Glutamatergic neuron (in vitro differentiated cells): ENCODE measurements at regions not wholly inside any gene's neighbourhood (a gene's known extent, or its start where the extent isn't known, plus 50 kb on each side); places are given as distances from the start of the nearest gene placed in this dataset.
"Not testable (repeated sequence)": the region's sequence is repeated elsewhere in the genome, so short reads cannot be mapped to it uniquely, and the experiment has no call there.

ENCODE experiments used
- DNase-seq: peaks from one replicate; pipeline ENCODE4 v3.0.0; 2022
- H3K27ac Mint-ChIP-seq: one replicate; pipeline ENCODE4 v1.8.0; 2020; ENCODE audit warnings: mild to moderate bottlenecking, mixed read lengths, inconsistent platforms; ENCODE audit not compliant: unreplicated experiment
- H3K27me3 Mint-ChIP-seq: one replicate; pipeline ENCODE4 v1.8.0; 2020; ENCODE audit warnings: mild to moderate bottlenecking, moderate library complexity, mixed read lengths, inconsistent platforms; ENCODE audit not compliant: unreplicated experiment
- H3K36me3 Mint-ChIP-seq: one replicate; pipeline ENCODE4 v1.8.0; 2020; ENCODE audit warnings: mild to moderate bottlenecking, mixed read lengths, inconsistent platforms; ENCODE audit not compliant: unreplicated experiment
- H3K4me1 Mint-ChIP-seq: one replicate; pipeline ENCODE4 v1.8.0; 2020; ENCODE audit warnings: mild to moderate bottlenecking, low read depth, mixed read lengths, inconsistent platforms; ENCODE audit not compliant: unreplicated experiment
- H3K4me3 Mint-ChIP-seq: one replicate; pipeline ENCODE4 v1.8.0; 2020; ENCODE audit warnings: mild to moderate bottlenecking, mixed read lengths, inconsistent platforms; ENCODE audit not compliant: unreplicated experiment
- H3K9me3 Mint-ChIP-seq: one replicate; pipeline ENCODE4 v1.8.0; 2020; ENCODE audit warnings: mild to moderate bottlenecking, moderate library complexity, mixed read lengths, inconsistent platforms; ENCODE audit not compliant: unreplicated experiment
- CTCF ChIP-seq: fragments of 200-600 bp; sonication (generic); IDR thresholded peaks from one replicate; pipeline ENCODE4 v1.5.0; 2021; ENCODE audit not compliant: partially characterized antibody, unreplicated experiment

- TF ChIP-seq CTCF = no peak
- DNase-seq = no peak
- H3K4me3 Mint-ChIP-seq = no peak overlapping the region
- H3K27me3 Mint-ChIP-seq = peaks cover 2% of the 10 kb centered on the region
- no peaks in the 10 kb centered on the region for H3K36me3 Mint-ChIP-seq
- peaks cover 9% of the 10 kb centered on the region for H3K4me1 Mint-ChIP-seq
- no peak overlapping the region for H3K27ac Mint-ChIP-seq
- H3K9me3 Mint-ChIP-seq = peaks cover 2% of the 10 kb centered on the region
Measured at GRCh38 chr16:29117631-29118030, 132.8 kb downstream of the LAT start.

DNA sequence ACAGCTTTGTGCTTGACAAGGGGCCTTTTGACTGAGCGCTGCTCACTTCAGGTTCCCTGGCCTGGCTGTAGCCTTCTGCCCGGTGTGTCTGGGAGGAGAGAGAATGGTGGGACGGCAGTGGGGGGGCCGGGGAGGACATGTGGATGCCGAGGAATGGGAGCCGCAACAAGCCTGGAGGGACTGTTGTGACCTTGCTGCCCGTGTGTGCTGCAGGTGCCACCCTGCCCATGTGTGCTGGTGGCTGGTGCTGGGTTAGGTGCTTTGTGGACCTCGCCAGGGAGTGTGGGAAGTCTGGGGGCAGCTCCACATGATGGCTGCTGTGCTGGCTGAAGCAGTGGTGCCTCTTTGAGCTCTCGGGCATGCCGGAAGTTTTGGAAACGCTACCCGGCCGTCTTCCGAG lies 132.1 kb downstream of the LAT start:
- Mint-ChIP-seq H3K9me3 (peaks cover 4% of the 10 kb centered on the region), H3K4me3 (no peak overlapping the region), H3K4me1 (peaks cover 15% of the 10 kb centered on the region), H3K36me3 (no peaks in the 10 kb centered on the region), H3K27ac (no peak overlapping the region), H3K27me3 (peaks cover 6% of the 10 kb centered on the region)
- TF ChIP-seq CTCF = no peak
- no peak for DNase-seq

DNA sequence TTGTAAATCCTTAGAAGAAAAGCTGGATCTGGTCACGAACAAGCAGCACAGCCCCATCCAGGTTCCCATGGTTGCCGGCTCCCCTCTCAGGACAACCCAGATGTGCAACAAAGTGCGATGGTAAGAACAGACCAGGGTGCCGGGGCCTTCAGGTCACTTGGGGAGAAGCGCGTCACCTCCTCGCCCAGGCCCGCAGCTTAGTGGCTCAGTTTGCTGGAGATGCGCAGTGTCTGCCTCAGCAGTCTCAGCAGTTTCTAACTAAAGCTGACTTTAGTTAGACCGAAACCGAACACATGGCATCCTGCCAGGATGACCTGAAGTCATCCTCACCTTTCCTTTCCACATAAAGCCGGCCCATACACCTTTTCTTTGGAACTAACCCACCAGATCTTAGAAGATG lies 131.4 kb downstream of the LAT start:
- H3K4me3 Mint-ChIP-seq, H3K9me3 Mint-ChIP-seq: not testable (repeated sequence)

GRCh38 chr16:29115802-29116141 lies 130.9 kb downstream of the LAT start:
- not testable (repeated sequence) for H3K4me3 Mint-ChIP-seq, H3K27ac Mint-ChIP-seq, H3K27me3 Mint-ChIP-seq, DNase-seq, H3K9me3 Mint-ChIP-seq, H3K36me3 Mint-ChIP-seq
- peaks cover 21% of the 10 kb centered on the region for H3K4me1 Mint-ChIP-seq

More for the DNA sequence above, 131.4 kb downstream of the LAT start:
- H3K27me3 Mint-ChIP-seq, H3K36me3 Mint-ChIP-seq, H3K27ac Mint-ChIP-seq, DNase-seq: not testable (repeated sequence)
- H3K4me1 Mint-ChIP-seq = peaks cover 17% of the 10 kb centered on the region

DNA sequence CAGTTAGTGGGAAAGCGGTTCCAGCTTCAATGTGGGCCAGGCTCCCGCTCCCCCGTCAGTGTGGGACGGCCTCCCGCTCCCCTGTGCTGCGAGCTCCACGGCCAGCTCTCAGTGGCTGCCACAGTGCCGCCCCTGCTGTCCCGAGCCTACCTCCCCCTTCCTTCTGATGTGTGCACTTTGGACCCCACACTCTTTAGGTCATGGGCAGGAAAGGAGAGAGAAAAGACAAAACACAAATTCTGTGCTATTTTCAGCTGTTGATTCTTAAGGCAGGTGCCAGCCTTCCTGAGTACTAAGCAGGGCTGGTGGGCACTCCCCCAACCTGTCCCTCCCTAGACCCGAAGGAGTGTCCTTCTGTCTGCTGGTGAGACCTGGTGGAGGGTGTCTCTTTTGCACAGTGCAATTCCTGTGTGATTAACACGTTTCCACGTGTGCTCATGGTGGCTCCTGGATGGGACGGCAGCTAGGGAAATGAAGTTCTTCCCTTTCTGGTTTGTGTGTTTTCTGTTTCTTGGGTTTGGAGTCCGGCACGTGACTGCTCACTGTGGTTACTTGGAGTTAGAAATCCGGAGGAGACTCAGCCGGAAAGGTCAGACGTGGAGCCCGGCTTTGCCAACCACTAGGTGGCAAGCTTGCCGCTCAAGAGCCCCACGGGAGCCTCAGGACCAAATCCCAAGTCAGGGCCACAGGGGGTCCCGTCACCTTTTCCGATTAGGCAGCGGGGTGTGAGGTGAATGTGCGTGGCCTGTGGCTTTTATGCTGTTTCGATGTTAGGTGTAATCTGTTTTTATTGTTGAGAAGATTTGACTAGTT lies 130.3 kb downstream of the LAT start:
- peak; percentile 64 for TF ChIP-seq CTCF

DNA sequence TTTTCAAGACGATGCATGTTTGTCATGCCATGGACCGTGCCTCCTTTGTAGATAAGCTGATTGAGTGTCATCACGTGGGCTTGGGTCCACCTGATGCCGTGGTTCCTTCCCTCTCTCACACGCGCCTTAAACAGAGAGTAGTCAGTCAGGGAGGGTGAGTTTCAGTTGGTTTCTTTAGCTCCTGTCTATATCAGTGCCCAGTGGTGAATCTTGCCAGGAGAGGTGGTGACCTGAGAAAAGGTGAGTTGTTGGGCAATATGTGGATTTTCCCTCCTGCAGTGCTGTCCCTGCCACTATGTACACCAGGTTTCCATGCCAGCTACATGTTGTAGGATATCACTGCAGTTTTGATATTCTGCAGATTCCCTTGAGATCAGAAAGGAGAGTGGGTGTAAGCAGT lies 129.7 kb downstream of the LAT start:
- Mint-ChIP-seq H3K27me3 (peaks cover 6% of the 10 kb centered on the region), H3K4me1 (peaks cover 23% of the 10 kb centered on the region), H3K36me3 (no peaks in the 10 kb centered on the region), H3K27ac (no peak overlapping the region), H3K4me3 (no peak overlapping the region), H3K9me3 (peaks cover 7% of the 10 kb centered on the region)
- no peak for TF ChIP-seq CTCF
- DNase-seq = no peak

More for the DNA sequence above, 130.3 kb downstream of the LAT start:
- not testable (repeated sequence) for H3K36me3 Mint-ChIP-seq, H3K9me3 Mint-ChIP-seq, H3K27ac Mint-ChIP-seq, H3K4me3 Mint-ChIP-seq, DNase-seq, H3K27me3 Mint-ChIP-seq
- peaks cover 23% of the 10 kb centered on the region for H3K4me1 Mint-ChIP-seq

- DNase-seq, H3K36me3 Mint-ChIP-seq, H3K27ac Mint-ChIP-seq, H3K4me3 Mint-ChIP-seq, H3K9me3 Mint-ChIP-seq, H3K27me3 Mint-ChIP-seq: not testable (repeated sequence)
- peaks cover 21% of the 10 kb centered on the region for H3K4me1 Mint-ChIP-seq
Measured at GRCh38 chr16:29113446-29113845, 128.6 kb downstream of the LAT start.
